ENCODE measurements at regions not wholly inside any gene's neighbourhood (a gene's known extent, or its start where the extent isn't known, plus 50 kb on each side); places are given as distances from the start of the nearest gene placed in this dataset.

- Mint-ChIP-seq H3K36me3 (no peaks in the 10 kb centered on the region), H3K4me3 (no peak overlapping the region), H3K9me3 (no peaks in the 10 kb centered on the region), H3K27ac (no peak overlapping the region), H3K4me1 (ENCODE audit: unreplicated experiment) (no peaks in the 10 kb centered on the region), H3K27me3 (no peaks in the 10 kb centered on the region)
- DNase-seq (ENCODE audit: extremely low spot score, unreplicated experiment): no peak
- TF ChIP-seq CTCF (conservative IDR thresholded peaks at IDR 0.05): no peak
Measured at GRCh38 chr6:102582569-102582968, 1189.1 kb downstream of the GRIK2 start.

GRCh38 chr6:102581378-102582124 lies 1188.0 kb downstream of the GRIK2 start:
- Mint-ChIP-seq H3K4me1 (ENCODE audit: unreplicated experiment) (no peaks in the 10 kb centered on the region), H3K27ac (no peak overlapping the region), H3K36me3 (no peaks in the 10 kb centered on the region), H3K4me3 (no peak overlapping the region), H3K27me3 (no peaks in the 10 kb centered on the region), H3K9me3 (no peaks in the 10 kb centered on the region)
- TF ChIP-seq CTCF (conservative IDR thresholded peaks at IDR 0.05): no peak
- DNase-seq (ENCODE audit: extremely low spot score, unreplicated experiment): no peak

- Mint-ChIP-seq H3K9me3 (no peaks in the 10 kb centered on the region), H3K4me3 (no peak overlapping the region), H3K27me3 (no peaks in the 10 kb centered on the region), H3K27ac (no peak overlapping the region), H3K4me1 (ENCODE audit: unreplicated experiment) (no peaks in the 10 kb centered on the region), H3K36me3 (no peaks in the 10 kb centered on the region)
- no peak for DNase-seq (ENCODE audit: extremely low spot score, unreplicated experiment)
- no peak for TF ChIP-seq CTCF (conservative IDR thresholded peaks at IDR 0.05)
Measured at GRCh38 chr6:102571236-102571908, 1177.9 kb downstream of the GRIK2 start.

GRCh38 chr6:102562713-102563112 lies 1169.2 kb downstream of the GRIK2 start:
- Mint-ChIP-seq H3K27ac (no peak overlapping the region), H3K9me3 (no peaks in the 10 kb centered on the region), H3K4me1 (ENCODE audit: unreplicated experiment) (no peaks in the 10 kb centered on the region), H3K4me3 (no peak overlapping the region), H3K27me3 (no peaks in the 10 kb centered on the region), H3K36me3 (no peaks in the 10 kb centered on the region)
- DNase-seq (ENCODE audit: extremely low spot score, unreplicated experiment): no peak
- TF ChIP-seq CTCF (conservative IDR thresholded peaks at IDR 0.05): no peak

GRCh38 chr6:102553214-102553613 lies 1159.7 kb downstream of the GRIK2 start:
- no peak overlapping the region for H3K4me3 Mint-ChIP-seq
- no peaks in the 10 kb centered on the region for H3K36me3 Mint-ChIP-seq
- H3K9me3 Mint-ChIP-seq: no peaks in the 10 kb centered on the region
- H3K27ac Mint-ChIP-seq: no peak overlapping the region
- DNase-seq (ENCODE audit: extremely low spot score, unreplicated experiment): no peak
- TF ChIP-seq CTCF (conservative IDR thresholded peaks at IDR 0.05): no peak
- H3K27me3 Mint-ChIP-seq: no peaks in the 10 kb centered on the region
- H3K4me1 Mint-ChIP-seq (ENCODE audit: unreplicated experiment): no peaks in the 10 kb centered on the region

Measured in type B pancreatic cell (in vitro differentiated cells).